GM23338 (cell line): ENCODE measurements at regions not wholly inside any gene's neighbourhood (a gene's known extent, or its start where the extent isn't known, plus 50 kb on each side); places are given as distances from the start of the nearest gene placed in this dataset.

Experiments used
- ATAC-seq: fragments of 200-7000 bp; cut with Tn5 transposase; 3 replicates; pipeline ENCODE4 v1.9.1; 2020
- DNase-seq: peaks from one replicate; pipeline ENCODE4 v3.0.0-alpha.2; 2015; ENCODE audit warnings: low spot score
- H2AFZ ChIP-seq: fragments of 200-600 bp; sonication (generic); 2 replicates; pipeline ENCODE4 v1.8.0; 2016; ENCODE audit warnings: antibody characterized with exemption, mild to moderate bottlenecking, moderate library complexity
- H3F3A ChIP-seq: fragments of 200-600 bp; sonication (generic); replicated peaks from 2 replicates; pipeline ENCODE4 v1.8.0; 2017; ENCODE audit warnings: antibody characterized with exemption, mixed run types, low read depth
- H3K27ac ChIP-seq: fragments of 200-600 bp; sonication (generic); 2 replicates; pipeline ENCODE4 v1.6.1; 2016; ENCODE audit warnings: low read depth
- H3K27me3 ChIP-seq: fragments of 200-600 bp; sonication (generic); 2 replicates; pipeline ENCODE4 v1.8.0; 2016; ENCODE audit warnings: mild to moderate bottlenecking, mixed run types, moderate library complexity; ENCODE audit not compliant: insufficient read depth
- H3K36me3 ChIP-seq: fragments of 200-600 bp; sonication (generic); 2 replicates; pipeline ENCODE4 v1.8.0; 2016; ENCODE audit warnings: mild to moderate bottlenecking; ENCODE audit not compliant: insufficient read depth
- H3K4me1 ChIP-seq: fragments of 200-600 bp; sonication (generic); 2 replicates; pipeline ENCODE4 v1.8.0; 2016; ENCODE audit warnings: mild to moderate bottlenecking, moderate library complexity; ENCODE audit not compliant: insufficient read depth
- H3K4me2 ChIP-seq: fragments of 200-600 bp; sonication (generic); 2 replicates; pipeline ENCODE4 v1.7.1; 2017; ENCODE audit warnings: mixed run types
- H3K4me3 ChIP-seq: fragments of 200-600 bp; sonication (generic); 2 replicates; pipeline ENCODE4 v1.6.1; 2016; ENCODE audit warnings: mixed run types
- H3K79me2 ChIP-seq: fragments of 200-600 bp; sonication (generic); replicated peaks from 2 replicates; pipeline ENCODE4 v1.8.0; 2017; ENCODE audit warnings: mild to moderate bottlenecking; ENCODE audit not compliant: insufficient read depth
- H3K9me2 ChIP-seq: fragments of 200-600 bp; sonication (generic); 2 replicates; pipeline ENCODE4 v1.8.0; 2017; ENCODE audit not compliant: insufficient read depth
- H4K20me1 ChIP-seq: fragments of 200-600 bp; sonication (generic); replicated peaks from 2 replicates; pipeline ENCODE4 v1.8.0; 2017; ENCODE audit warnings: mild to moderate bottlenecking; ENCODE audit not compliant: insufficient read depth
- H3K27ac Mint-ChIP-seq: 2 replicates; pipeline ENCODE4 v1.8.0; 2020; ENCODE audit warnings: inconsistent platforms, mild to moderate bottlenecking, moderate library complexity, mixed read lengths
- H3K27me3 Mint-ChIP-seq: 3 replicates; pipeline ENCODE4 v1.8.0; 2022; ENCODE audit warnings: low read depth, mild to moderate bottlenecking, moderate library complexity, mixed read lengths, inconsistent platforms; ENCODE audit not compliant: insufficient read depth, poor library complexity
- H3K36me3 Mint-ChIP-seq: 3 replicates; pipeline ENCODE4 v1.8.0; 2021; ENCODE audit warnings: low read depth, mild to moderate bottlenecking, inconsistent platforms, moderate library complexity, mixed read lengths
- H3K4me1 Mint-ChIP-seq: 3 replicates; pipeline ENCODE4 v1.8.0; 2020; ENCODE audit warnings: mild to moderate bottlenecking, inconsistent platforms, mixed read lengths
- H3K4me3 Mint-ChIP-seq: 3 replicates; pipeline ENCODE4 v1.8.0; 2021; ENCODE audit warnings: moderate library complexity, mild to moderate bottlenecking, inconsistent platforms, mixed read lengths
- H3K9me3 Mint-ChIP-seq: 3 replicates; pipeline ENCODE4 v1.8.0; 2020; ENCODE audit warnings: moderate library complexity, mild to moderate bottlenecking, inconsistent platforms, mixed read lengths
- CREB1 ChIP-seq: fragments of 250-450 bp; sonication (Bioruptor Pico); IDR thresholded peaks from 2 replicates; pipeline ENCODE4 v1.5.0; 2020; ENCODE audit warnings: low read depth, mild to moderate bottlenecking, moderate library complexity
- CTCF ChIP-seq, 2 experiments: fragments of 200-600 bp in 1 of 2; sonication (generic) in 1 of 2; conservative IDR thresholded peaks; 2 replicates each; pipeline versions ENCODE4 v1.5.1 to v1.6.1; 2016 to 2017; ENCODE audit warnings: antibody characterized with exemption in 2 of 2, low read depth in 2 of 2, mild to moderate bottlenecking in 2 of 2, moderate library complexity in 1 of 2
- ETS1 ChIP-seq: IDR thresholded peaks from 2 replicates; pipeline ENCODE4 v1.6.1; 2016; ENCODE audit warnings: antibody characterized with exemption
- EZH2 ChIP-seq: fragments of 200-600 bp; sonication (generic); IDR thresholded peaks from one replicate; pipeline ENCODE4 v1.8.0; 2017; ENCODE audit warnings: antibody characterized with exemption, mild to moderate bottlenecking, low read depth; ENCODE audit not compliant: unreplicated experiment
- EZH2phosphoT487 ChIP-seq: fragments of 200-600 bp; sonication (generic); IDR thresholded peaks from one replicate; pipeline ENCODE4 v1.8.1; 2018; ENCODE audit warnings: antibody characterized with exemption; ENCODE audit not compliant: unreplicated experiment
- JUNB ChIP-seq: IDR thresholded peaks from one replicate; pipeline ENCODE4 v1.6.1; 2016; ENCODE audit warnings: antibody characterized with exemption; ENCODE audit not compliant: unreplicated experiment
- NANOG ChIP-seq: IDR thresholded peaks from 2 replicates; pipeline ENCODE4 v1.6.1; 2016; ENCODE audit warnings: antibody characterized with exemption, borderline replicate concordance
- POLR2AphosphoS5 ChIP-seq: IDR thresholded peaks from 2 replicates; pipeline ENCODE4 v1.6.1; 2016; ENCODE audit warnings: antibody characterized with exemption, low read depth
- REST ChIP-seq: IDR thresholded peaks from one replicate; pipeline ENCODE4 v1.6.1; 2018; ENCODE audit warnings: antibody characterized with exemption; ENCODE audit not compliant: unreplicated experiment
- STAT1 ChIP-seq: IDR thresholded peaks from one replicate; pipeline ENCODE4 v1.6.1; 2016; ENCODE audit warnings: antibody characterized with exemption; ENCODE audit not compliant: unreplicated experiment
- ZNF114 ChIP-seq: fragments of 250-450 bp; sonication (Bioruptor Pico); IDR thresholded peaks from 2 replicates; pipeline ENCODE4 v1.5.0; 2020; ENCODE audit warnings: mild to moderate bottlenecking, moderate library complexity
- ZNF331 ChIP-seq: fragments of 250-450 bp; sonication (Bioruptor Pico); IDR thresholded peaks from 2 replicates; pipeline ENCODE4 v1.5.0; 2020; ENCODE audit warnings: low read depth, mild to moderate bottlenecking, moderate library complexity
- ZNF462 ChIP-seq: fragments of 250-450 bp; sonication (Bioruptor Pico); IDR thresholded peaks from 2 replicates; pipeline ENCODE4 v1.5.0; 2020; ENCODE audit warnings: mild to moderate bottlenecking, moderate library complexity

GRCh38 chr3:67957268-67957667 lies 302.9 kb upstream of the SUCLG2 start:
- H3K9me3 Mint-ChIP-seq, result peaks cover 4% of the 10 kb centered on the region; the same call in 1 of the 3 replicates
- 0 out of 2 replicates have a peak, but pooled peaks cover 3% of the 10 kb centered on the region for H3K9me2 ChIP-seq
- no peaks in the 10 kb centered on the region for H3K36me3 ChIP-seq
- no peak for ATAC-seq
- H3K4me3 ChIP-seq, result no peak overlapping the region
- no peak overlapping the region for H3K27ac ChIP-seq
- H2AFZ ChIP-seq, result no peak overlapping the region
- no peaks in the 10 kb centered on the region for H3F3A ChIP-seq
- no peaks in the 10 kb centered on the region for H3K27me3 ChIP-seq
- no peaks in the 10 kb centered on the region for H3K79me2 ChIP-seq
- H3K4me3 Mint-ChIP-seq, result no peak overlapping the region
- TF ChIP-seq ZNF114, result no peak
- TF ChIP-seq CREB1 (CRISPR knock-in tag), result no peak
- TF ChIP-seq STAT1, result no peak
- no peak for TF ChIP-seq EZH2
- no peak for TF ChIP-seq ETS1
- TF ChIP-seq ZNF331 (CRISPR knock-in tag), result no peak
- TF ChIP-seq CTCF (conservative IDR thresholded peaks at IDR 0.05; ENCODE audit: low read depth in 2 of 2), result no peak
- TF ChIP-seq EZH2phosphoT487, result no peak
- TF ChIP-seq ZNF462 (CRISPR knock-in tag), result no peak
- no peak for TF ChIP-seq JUNB
- no peak for TF ChIP-seq REST
- TF ChIP-seq POLR2AphosphoS5, result no peak
- TF ChIP-seq NANOG, result no peak
- no peaks in the 10 kb centered on the region for H3K36me3 Mint-ChIP-seq
- no peaks in the 10 kb centered on the region; the same call in 2 of the 3 replicates for H3K4me1 Mint-ChIP-seq
- no peaks in the 10 kb centered on the region for H3K4me1 ChIP-seq
- peaks cover 2% of the 10 kb centered on the region for H3K27me3 Mint-ChIP-seq
- no peak overlapping the region for H3K4me2 ChIP-seq
- no peak for DNase-seq
- H3K27ac Mint-ChIP-seq, result no peak overlapping the region
- H4K20me1 ChIP-seq, result no peaks in the 10 kb centered on the region
